ENCODE measurements at regions not wholly inside any gene's neighbourhood (a gene's known extent, or its start where the extent isn't known, plus 50 kb on each side); places are given as distances from the start of the nearest gene placed in this dataset.
A peak's percentile ranks its signal among the peaks of the same experiment; 100 is the strongest.

DNA sequence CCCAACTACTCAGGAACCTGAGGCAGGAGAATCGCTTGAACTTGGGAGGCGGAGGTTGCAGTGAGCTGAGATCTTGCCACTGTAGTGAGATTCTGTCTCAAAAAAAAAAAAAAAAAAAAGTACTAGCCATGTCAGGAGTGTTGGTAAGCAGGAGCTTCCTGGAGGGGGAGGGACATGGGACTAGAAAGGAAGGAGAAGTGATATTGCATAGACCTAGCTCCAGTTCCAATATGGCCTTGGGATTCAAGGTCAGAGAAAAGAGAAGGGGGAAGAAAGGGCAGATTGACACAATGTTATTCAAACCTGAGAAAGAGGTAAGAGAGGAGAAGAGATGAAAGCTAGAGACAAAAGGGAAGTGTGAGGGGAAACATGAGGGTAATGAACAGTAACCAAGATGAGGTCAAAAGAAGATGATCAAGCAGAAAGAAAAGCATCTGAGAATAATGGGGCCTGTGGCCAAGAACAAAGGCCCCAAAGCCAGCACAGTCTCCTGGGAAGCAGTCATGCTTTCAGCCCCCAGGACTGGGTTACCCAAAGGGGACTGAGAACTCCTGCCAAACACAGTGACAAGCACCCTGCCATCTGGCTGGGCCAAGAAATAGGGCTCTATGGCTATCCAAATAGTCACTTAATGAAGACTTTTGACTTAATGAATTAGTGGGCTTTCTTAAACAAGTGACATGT is 51.7 kb upstream of the FTH1 start (continued):
- TF ChIP-seq GTF2E2 (tag; IDR thresholded peaks at IDR 0.05) (no peak), EHMT2 (IDR thresholded peaks at IDR 0.05) (0 out of 2 replicates have a peak, but pooled peaks have one; percentile 63)
- TF ChIP-seq, protein P1, sequence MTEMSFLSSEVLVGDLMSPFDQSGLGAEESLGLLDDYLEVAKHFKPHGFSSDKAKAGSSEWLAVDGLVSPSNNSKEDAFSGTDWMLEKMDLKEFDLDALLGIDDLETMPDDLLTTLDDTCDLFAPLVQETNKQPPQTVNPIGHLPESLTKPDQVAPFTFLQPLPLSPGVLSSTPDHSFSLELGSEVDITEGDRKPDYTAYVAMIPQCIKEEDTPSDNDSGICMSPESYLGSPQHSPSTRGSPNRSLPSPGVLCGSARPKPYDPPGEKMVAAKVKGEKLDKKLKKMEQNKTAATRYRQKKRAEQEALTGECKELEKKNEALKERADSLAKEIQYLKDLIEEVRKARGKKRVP (CRISPR knock-in tag; IDR thresholded peaks at IDR 0.05): no peak
- TF ChIP-seq, protein P2, sequence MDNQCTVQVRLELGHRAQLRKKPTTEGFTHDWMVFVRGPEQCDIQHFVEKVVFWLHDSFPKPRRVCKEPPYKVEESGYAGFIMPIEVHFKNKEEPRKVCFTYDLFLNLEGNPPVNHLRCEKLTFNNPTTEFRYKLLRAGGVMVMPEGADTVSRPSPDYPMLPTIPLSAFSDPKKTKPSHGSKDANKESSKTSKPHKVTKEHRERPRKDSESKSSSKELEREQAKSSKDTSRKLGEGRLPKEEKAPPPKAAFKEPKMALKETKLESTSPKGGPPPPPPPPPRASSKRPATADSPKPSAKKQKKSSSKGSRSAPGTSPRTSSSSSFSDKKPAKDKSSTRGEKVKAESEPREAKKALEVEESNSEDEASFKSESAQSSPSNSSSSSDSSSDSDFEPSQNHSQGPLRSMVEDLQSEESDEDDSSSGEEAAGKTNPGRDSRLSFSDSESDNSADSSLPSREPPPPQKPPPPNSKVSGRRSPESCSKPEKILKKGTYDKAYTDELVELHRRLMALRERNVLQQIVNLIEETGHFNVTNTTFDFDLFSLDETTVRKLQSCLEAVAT (IDR thresholded peaks at IDR 0.05): no peak
- TF ChIP-seq, protein P3, sequence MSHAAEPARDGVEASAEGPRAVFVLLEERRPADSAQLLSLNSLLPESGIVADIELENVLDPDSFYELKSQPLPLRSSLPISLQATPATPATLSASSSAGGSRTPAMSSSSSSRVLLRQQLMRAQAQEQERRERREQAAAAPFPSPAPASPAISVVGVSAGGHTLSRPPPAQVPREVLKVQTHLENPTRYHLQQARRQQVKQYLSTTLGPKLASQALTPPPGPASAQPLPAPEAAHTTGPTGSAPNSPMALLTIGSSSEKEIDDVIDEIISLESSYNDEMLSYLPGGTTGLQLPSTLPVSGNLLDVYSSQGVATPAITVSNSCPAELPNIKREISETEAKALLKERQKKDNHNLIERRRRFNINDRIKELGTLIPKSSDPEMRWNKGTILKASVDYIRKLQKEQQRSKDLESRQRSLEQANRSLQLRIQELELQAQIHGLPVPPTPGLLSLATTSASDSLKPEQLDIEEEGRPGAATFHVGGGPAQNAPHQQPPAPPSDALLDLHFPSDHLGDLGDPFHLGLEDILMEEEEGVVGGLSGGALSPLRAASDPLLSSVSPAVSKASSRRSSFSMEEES (CRISPR knock-in tag; IDR thresholded peaks at IDR 0.05): no peak
- TF ChIP-seq, protein P4, sequence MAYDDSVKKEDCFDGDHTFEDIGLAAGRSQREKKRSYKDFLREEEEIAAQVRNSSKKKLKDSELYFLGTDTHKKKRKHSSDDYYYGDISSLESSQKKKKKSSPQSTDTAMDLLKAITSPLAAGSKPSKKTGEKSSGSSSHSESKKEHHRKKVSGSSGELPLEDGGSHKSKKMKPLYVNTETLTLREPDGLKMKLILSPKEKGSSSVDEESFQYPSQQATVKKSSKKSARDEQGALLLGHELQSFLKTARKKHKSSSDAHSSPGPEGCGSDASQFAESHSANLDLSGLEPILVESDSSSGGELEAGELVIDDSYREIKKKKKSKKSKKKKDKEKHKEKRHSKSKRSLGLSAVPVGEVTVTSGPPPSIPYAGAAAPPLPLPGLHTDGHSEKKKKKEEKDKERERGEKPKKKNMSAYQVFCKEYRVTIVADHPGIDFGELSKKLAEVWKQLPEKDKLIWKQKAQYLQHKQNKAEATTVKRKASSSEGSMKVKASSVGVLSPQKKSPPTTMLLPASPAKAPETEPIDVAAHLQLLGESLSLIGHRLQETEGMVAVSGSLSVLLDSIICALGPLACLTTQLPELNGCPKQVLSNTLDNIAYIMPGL (CRISPR knock-in tag; IDR thresholded peaks at IDR 0.05): no peak
